ENCODE measurements at regions not wholly inside any gene's neighbourhood (a gene's known extent, or its start where the extent isn't known, plus 50 kb on each side); places are given as distances from the start of the nearest gene placed in this dataset.

- H3K9ac ChIP-seq (ENCODE audit: control insufficient read depth, insufficient read depth, low read length), result no peak overlapping the region
- FAIRE-seq, result no peak
- WGBS (ENCODE audit: insufficient coverage, insufficient replicate concordance, low lambda C conversion rate, missing lambda C conversion rate), result 0% methylated on average over 2 of the region's 2 CpGs
- no peak for TF ChIP-seq CREM (IDR thresholded peaks at IDR 0.05; ENCODE audit: low read depth)
- BruUV-seq (replicated peaks), result no TSS peak
- ChIA-PET CTCF (no interaction called here), SMC1A (ENCODE audit: uncharacterized antibody, unreplicated experiment) (no interaction called here), RAD21 (ENCODE audit: unreplicated experiment) (no interaction called here), POLR2A (no interaction called here)
- in situ Hi-C loops (cut with MboI), result no loop called here
- no peak for DNase-seq (ENCODE audit: low read depth, low spot score)
- no peaks in the 10 kb centered on the region for H4K20me1 ChIP-seq (ENCODE audit: control insufficient read depth, insufficient read depth)
- no peak for ATAC-seq
- intact Hi-C loops (cut with micrococcal nuclease; ENCODE audit: unreplicated experiment), result no loop called here
- H2AFZ ChIP-seq (ENCODE audit: control insufficient read depth, low read depth, low read length), result no peak overlapping the region
- H3K4me2 ChIP-seq (ENCODE audit: control insufficient read depth, insufficient read depth), result no peak overlapping the region
- H3K36me3 ChIP-seq (ENCODE audit: control insufficient read depth in 2 of 2, insufficient read depth in 2 of 2, low read length in 1 of 2), result no peaks in the 10 kb centered on the region
- no peaks in the 10 kb centered on the region for H3K79me2 ChIP-seq (ENCODE audit: control insufficient read depth, insufficient read depth, low read length)
- H3K4me1 ChIP-seq (ENCODE audit: control insufficient read depth, insufficient read depth, low read length), result no peaks in the 10 kb centered on the region
- no peaks in the 10 kb centered on the region for H3K9me3 ChIP-seq (replicated peaks; ENCODE audit: control insufficient read depth, insufficient read depth, low read length)
- no peaks in the 10 kb centered on the region for H3K27me3 ChIP-seq (replicated peaks in 1 of 2; ENCODE audit: control insufficient read depth in 2 of 2, insufficient read depth in 2 of 2, low read length in 1 of 2)
- H3K27ac ChIP-seq (ENCODE audit: control insufficient read depth, insufficient read depth), result no peak overlapping the region
- H3K4me3 ChIP-seq, result no peak overlapping the region
Measured at GRCh38 chr20:11158146-11158545, 484.3 kb upstream of the JAG1 start.

- no peak overlapping the region for H3K9ac ChIP-seq (ENCODE audit: control insufficient read depth, insufficient read depth, low read length)
- BruUV-seq (replicated peaks), result no TSS peak
- no peaks in the 10 kb centered on the region for H3K36me3 ChIP-seq (ENCODE audit: control insufficient read depth in 2 of 2, insufficient read depth in 2 of 2, low read length in 1 of 2)
- no peak overlapping the region for H3K27ac ChIP-seq (ENCODE audit: control insufficient read depth, insufficient read depth)
- ChIA-PET POLR2A (no interaction called here), CTCF (interaction anchor here (1.5 kb wide), 1 partner anchor 484 kb away, joined by 4 read pairs; the partner anchor contains the start of gene JAG1), RAD21 (ENCODE audit: unreplicated experiment) (no interaction called here), SMC1A (ENCODE audit: uncharacterized antibody, unreplicated experiment) (no interaction called here)
- intact Hi-C loops (cut with micrococcal nuclease; ENCODE audit: unreplicated experiment) (no loop called here), in situ Hi-C loops (cut with MboI) (no loop called here)
- DNase-seq (ENCODE audit: low read depth, low spot score) (no peak), FAIRE-seq (no peak), ATAC-seq (no peak)
- no peak overlapping the region for H3K4me3 ChIP-seq
- TF ChIP-seq IRF3 (IDR thresholded peaks at IDR 0.05) (no peak), PAX8 (IDR thresholded peaks at IDR 0.05) (no peak), FOXM1 (IDR thresholded peaks at IDR 0.05; ENCODE audit: low read depth, low read length) (no peak), MXI1 (IDR thresholded peaks at IDR 0.05; ENCODE audit: low read depth, low read length) (no peak), E2F8 (IDR thresholded peaks at IDR 0.05; ENCODE audit: low read depth, partially characterized antibody) (no peak), NR2C2 (IDR thresholded peaks at IDR 0.05; ENCODE audit: borderline replicate concordance, control insufficient read depth, insufficient read length, low read depth) (no peak), CTCF (IDR thresholded peaks at IDR 0.05 in 2 of 3, conservative IDR thresholded peaks at IDR 0.05 in 1 of 3; ENCODE audit: control insufficient read depth in 2 of 3, extremely low read depth in 1 of 3, insufficient read depth in 1 of 3, low read depth in 3 of 3, low read length in 3 of 3) (no peak), SKIL (IDR thresholded peaks at IDR 0.05; ENCODE audit: low read depth, poor library complexity, severe bottlenecking) (no peak)
- no peaks in the 10 kb centered on the region for H4K20me1 ChIP-seq (ENCODE audit: control insufficient read depth, insufficient read depth)
- H3K79me2 ChIP-seq (ENCODE audit: control insufficient read depth, insufficient read depth, low read length), result no peaks in the 10 kb centered on the region
- H3K9me3 ChIP-seq (replicated peaks; ENCODE audit: control insufficient read depth, insufficient read depth, low read length), result no peaks in the 10 kb centered on the region
- no peak overlapping the region for H3K4me2 ChIP-seq (ENCODE audit: control insufficient read depth, insufficient read depth)
- no peaks in the 10 kb centered on the region for H3K4me1 ChIP-seq (ENCODE audit: control insufficient read depth, insufficient read depth, low read length)
- WGBS (ENCODE audit: insufficient coverage, insufficient replicate concordance, low lambda C conversion rate, missing lambda C conversion rate), result 25% methylated on average over 2 of the region's 2 CpGs
- no peaks in the 10 kb centered on the region for H3K27me3 ChIP-seq (replicated peaks in 1 of 2; ENCODE audit: control insufficient read depth in 2 of 2, insufficient read depth in 2 of 2, low read length in 1 of 2)
- no peak overlapping the region for H2AFZ ChIP-seq (ENCODE audit: control insufficient read depth, low read depth, low read length)
Measured at GRCh38 chr20:11158589-11158988, 484.8 kb upstream of the JAG1 start.

Data from GM12878 (cell line).